Uterus (tissue), 2 donors: ENCODE measurements at regions not wholly inside any gene's neighbourhood (a gene's known extent, or its start where the extent isn't known, plus 50 kb on each side); places are given as distances from the start of the nearest gene placed in this dataset.

Source experiments
- CTCF ChIP-seq, 4 experiments: fragments of 200-600 bp in 2 of 4; fragments of 450-650 bp in 2 of 4; sonication (generic) in 2 of 4; IDR thresholded peaks; one replicate each; pipeline ENCODE4 v1.5.1; 2016 to 2019; ENCODE audit warnings: antibody characterized with exemption in 4 of 4, mild to moderate bottlenecking in 2 of 4, moderate library complexity in 1 of 4
- POLR2A ChIP-seq, 2 donors: fragments of 450-650 bp; IDR thresholded peaks; one replicate each; pipeline ENCODE4 v1.6.1; 2016; ENCODE audit warnings: antibody characterized with exemption in 2 of 2, mild to moderate bottlenecking in 1 of 2, moderate library complexity in 1 of 2

GRCh38 chr1:29889776-29890175, 653.5 kb downstream of the PTPRU start:
- TF ChIP-seq CTCF (IDR thresholded peaks at IDR 0.05) (no peak), POLR2A (IDR thresholded peaks at IDR 0.05) (no peak)
